Erythroblast (primary cell): ENCODE measurements at regions not wholly inside any gene's neighbourhood (a gene's known extent, or its start where the extent isn't known, plus 50 kb on each side); places are given as distances from the start of the nearest gene placed in this dataset.

Experiments used
- GATA1 ChIP-seq: IDR thresholded peaks from 2 replicates; pipeline ENCODE4 v1.6.1; 2011; ENCODE audit warnings: low read depth, mild to moderate bottlenecking, control low read depth, low read length, moderate library complexity
- POLR2A ChIP-seq: IDR thresholded peaks from 2 replicates; pipeline ENCODE4 v1.6.1; 2011; ENCODE audit warnings: mild to moderate bottlenecking, low read length

- TF ChIP-seq POLR2A (no peak), GATA1 (no peak)
These were observed 525.7 kb downstream of the NPHP4 start for GRCh38 chr1:5466487-5466886.
